GM19324 (cell line): ENCODE measurements at regions not wholly inside any gene's neighbourhood (a gene's known extent, or its start where the extent isn't known, plus 50 kb on each side); places are given as distances from the start of the nearest gene placed in this dataset.
"Not testable (repeated sequence)": the region's sequence is repeated elsewhere in the genome, so short reads cannot be mapped to it uniquely, and the experiment has no call there.

Experiments used
- ATAC-seq: cut with Tn5 transposase; IDR thresholded peaks from one replicate; pipeline ENCODE4 v1.9.1; 2021; ENCODE audit warnings: mild to moderate bottlenecking, moderate library complexity; ENCODE audit not compliant: unreplicated experiment, low FRiP score

- no peak for ATAC-seq
Observed at GRCh38 chr4:84298023-84298718, 200.9 kb downstream of the NKX6-1 start.

GRCh38 chr4:84291969-84292368, 207.1 kb downstream of the NKX6-1 start:
- ATAC-seq = no peak

GRCh38 chr4:84286048-84286447, 213.0 kb downstream of the NKX6-1 start:
- no peak for ATAC-seq

GRCh38 chr4:84279678-84280077, 219.4 kb downstream of the NKX6-1 start:
- no peak for ATAC-seq

DNA sequence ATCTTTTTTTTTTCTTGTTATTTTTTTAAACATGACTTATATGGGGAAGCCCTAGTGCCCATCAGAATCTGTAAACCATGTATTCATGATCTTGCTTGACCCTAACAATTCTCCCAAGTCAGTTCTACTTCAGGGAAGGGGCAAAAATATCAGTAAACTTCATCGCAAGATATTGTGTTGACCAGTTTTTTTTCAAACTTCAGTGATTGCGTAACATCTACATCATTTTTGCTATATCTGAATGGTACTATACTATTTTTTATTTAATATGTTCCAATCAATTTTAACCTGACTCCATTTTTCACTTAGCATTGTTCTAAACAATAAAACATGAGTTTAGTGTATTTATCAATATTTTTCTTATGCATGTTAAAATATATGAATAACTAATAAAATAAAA, 221.2 kb downstream of the NKX6-1 start:
- no peak for ATAC-seq

DNA sequence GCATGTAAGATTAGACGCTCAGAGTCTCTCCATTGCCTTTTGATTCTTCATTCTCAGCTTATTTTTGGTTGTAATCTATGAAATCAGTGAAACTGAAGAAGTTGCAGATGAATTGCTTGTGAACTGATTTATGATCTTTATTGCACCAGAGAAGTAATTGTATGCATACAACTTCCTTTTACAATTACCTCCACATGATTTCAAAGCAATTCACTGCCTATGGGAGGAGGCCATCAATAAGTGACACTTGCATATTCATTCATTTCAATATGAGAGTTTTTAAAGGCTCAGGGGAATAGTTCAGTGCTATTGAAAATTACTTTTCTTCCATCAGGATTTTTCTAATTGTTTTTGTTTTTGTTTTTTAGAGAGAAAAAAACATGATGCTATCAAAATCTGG, 222.3 kb downstream of the NKX6-1 start:
- no peak for ATAC-seq

GRCh38 chr4:84269536-84270044, 229.5 kb downstream of the NKX6-1 start:
- ATAC-seq = no peak

GRCh38 chr4:84264652-84265051, 234.4 kb downstream of the NKX6-1 start:
- ATAC-seq = no peak

GRCh38 chr4:84263415-84263814, 235.7 kb downstream of the NKX6-1 start:
- no peak for ATAC-seq

DNA sequence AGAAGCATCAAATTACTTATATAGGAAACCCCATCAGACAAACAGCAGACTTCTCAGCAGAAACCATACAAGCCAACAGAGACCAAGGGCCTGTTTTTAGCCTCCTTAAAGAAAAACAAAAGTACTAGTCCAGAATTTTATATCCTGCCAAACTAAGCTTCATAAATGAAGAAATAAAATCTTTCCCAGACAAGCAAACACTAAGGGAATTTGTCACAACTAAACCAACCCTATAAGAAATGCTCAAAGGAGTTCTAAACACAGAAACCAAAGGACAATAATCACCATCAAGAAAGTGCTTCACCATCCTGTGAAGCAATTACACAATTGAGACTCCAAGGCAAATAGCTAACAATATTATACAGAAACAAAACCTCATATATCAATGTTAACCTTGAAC, 238.6 kb downstream of the NKX6-1 start:
- no peak for ATAC-seq

- ATAC-seq = peak; percentile 48
Observed at GRCh38 chr4:84258905-84259830, 239.9 kb downstream of the NKX6-1 start.

DNA sequence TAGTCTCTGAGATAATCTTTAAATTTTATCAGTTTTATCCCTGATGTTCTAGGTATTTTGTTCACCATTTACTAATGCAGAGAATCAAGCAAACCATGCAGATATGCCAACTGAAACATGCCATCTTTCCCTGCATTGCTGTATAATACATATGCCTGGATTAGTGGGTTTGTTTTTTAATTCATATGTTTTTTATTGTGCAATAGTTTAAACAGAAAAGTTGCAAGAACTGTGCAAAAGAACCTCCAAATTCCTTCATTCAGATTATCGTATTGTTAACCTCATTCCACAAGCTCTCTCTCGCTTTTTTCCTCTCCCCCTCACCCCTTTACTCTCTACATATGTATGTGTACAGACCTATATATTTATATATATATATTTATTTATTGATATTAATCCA, 244.6 kb downstream of the NKX6-1 start:
- no peak for ATAC-seq

DNA sequence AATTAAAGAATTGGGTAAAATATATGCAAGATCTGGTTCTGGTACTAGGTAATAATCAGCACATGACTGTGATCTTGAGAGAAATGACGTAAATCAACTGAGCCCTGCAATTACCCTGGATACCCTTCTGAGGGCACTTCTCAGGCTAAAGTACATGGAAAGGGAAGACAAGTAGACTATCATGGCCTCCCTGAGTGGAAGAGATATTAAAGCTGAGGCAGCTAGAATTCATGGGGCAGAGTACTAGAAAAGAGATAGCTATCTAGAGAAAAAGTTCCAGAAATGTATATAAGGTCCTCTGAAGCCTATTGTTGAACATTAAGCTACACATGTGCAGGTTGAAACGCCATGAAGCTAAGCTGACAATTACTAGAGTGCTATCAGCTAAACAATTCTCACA, 249.6 kb downstream of the NKX6-1 start:
- no peak for ATAC-seq

DNA sequence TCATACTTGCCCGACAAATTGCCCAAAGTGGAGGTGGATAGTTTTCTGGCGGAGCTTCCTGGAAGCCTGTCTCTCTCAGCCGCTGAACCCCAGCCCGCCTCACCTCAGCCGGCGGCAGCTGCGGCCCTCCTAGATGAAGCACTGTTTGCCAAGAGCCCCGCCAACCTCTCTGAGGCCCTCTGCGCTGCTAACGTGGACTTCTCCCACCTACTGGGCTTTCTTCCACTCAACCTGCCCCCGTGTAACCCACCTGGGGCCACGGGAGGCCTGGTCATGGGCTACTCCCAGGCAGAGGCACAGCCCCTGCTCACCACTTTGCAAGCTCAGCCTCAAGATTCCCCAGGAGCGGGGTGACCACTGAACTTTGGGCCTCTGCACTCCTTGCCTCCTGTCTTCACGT, 254.1 kb downstream of the NKX6-1 start:
- not testable (repeated sequence) for ATAC-seq

- not testable (repeated sequence) for ATAC-seq
Observed at GRCh38 chr4:84244346-84244801, 254.7 kb downstream of the NKX6-1 start.

GRCh38 chr4:84243685-84244084, 255.4 kb downstream of the NKX6-1 start:
- no peak for ATAC-seq

DNA sequence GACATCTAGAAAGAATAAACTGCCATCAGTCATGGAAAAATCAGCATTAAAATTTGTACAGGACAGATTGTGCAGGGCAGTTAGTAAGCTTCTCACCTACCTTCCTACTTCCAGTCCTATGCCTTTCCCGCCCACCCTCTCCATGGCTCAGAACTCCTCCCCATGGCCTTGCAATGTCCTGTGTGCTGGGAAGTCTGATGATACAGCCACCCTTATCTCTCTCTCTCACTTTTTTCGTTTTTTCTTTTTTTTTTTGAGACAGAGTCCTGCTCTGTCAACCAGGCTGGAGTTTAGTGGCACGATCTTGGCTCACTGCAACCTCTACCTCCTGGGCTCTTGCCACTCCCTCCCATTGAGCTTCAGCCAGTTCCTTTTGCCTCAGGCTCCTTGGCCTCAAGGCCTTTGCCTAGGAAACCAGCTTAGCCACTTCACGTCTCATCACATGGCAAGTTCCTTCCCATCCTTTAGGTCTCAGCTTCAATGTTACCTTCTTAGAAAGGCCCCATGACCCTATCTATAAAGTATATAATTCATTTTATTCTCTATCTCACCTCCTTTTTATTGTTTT, 259.7 kb downstream of the NKX6-1 start:
- ATAC-seq = no peak

- ATAC-seq = no peak
Observed at GRCh38 chr4:84238247-84239090, 260.6 kb downstream of the NKX6-1 start.

DNA sequence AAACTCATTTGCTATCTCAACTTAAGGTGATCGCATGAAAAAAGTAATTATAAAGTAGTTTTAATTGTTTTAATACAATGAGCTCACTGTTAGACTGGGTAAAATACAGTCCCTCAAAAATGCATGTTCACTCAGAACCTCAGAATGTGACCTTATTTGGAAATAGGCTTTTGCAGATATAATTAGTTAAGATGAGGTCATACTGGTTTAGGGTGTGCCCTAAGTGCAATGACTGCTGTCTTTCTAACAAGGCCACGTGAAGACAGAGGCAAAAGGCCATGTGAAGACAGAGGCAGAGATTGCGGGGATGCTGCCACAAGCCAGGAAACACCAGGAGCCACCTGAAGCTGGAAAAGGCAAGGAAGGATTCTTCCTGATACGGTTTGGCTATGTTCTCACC, 262.1 kb downstream of the NKX6-1 start:
- no peak for ATAC-seq
